Transverse colon (tissue), 4 donors: ENCODE measurements at regions not wholly inside any gene's neighbourhood (a gene's known extent, or its start where the extent isn't known, plus 50 kb on each side); places are given as distances from the start of the nearest gene placed in this dataset.
"Not testable (repeated sequence)": the region's sequence is repeated elsewhere in the genome, so short reads cannot be mapped to it uniquely, and the experiment has no call there.

ENCODE experiments used
- DNase-seq: peaks from one replicate; pipeline ENCODE4 v3.0.0-alpha.2; 2019
- H3K27ac ChIP-seq, 4 donors: fragments of 200-600 bp; sonication (generic); 2 replicates each; pipeline ENCODE4 v1.5.1; 2016 to 2018; ENCODE audit warnings: inconsistent platforms in 4 of 4
- H3K27me3 ChIP-seq: fragments of 200-600 bp; sonication (generic); 2 replicates; pipeline ENCODE4 v1.5.1; 2017; ENCODE audit warnings: inconsistent platforms
- H3K36me3 ChIP-seq, 4 donors: fragments of 200-600 bp; sonication (generic); 2 replicates each; pipeline ENCODE4 v1.5.1; 2017 to 2019; ENCODE audit warnings: inconsistent platforms in 4 of 4
- H3K4me1 ChIP-seq, 4 donors: fragments of 200-600 bp; sonication (generic); 2 replicates each; pipeline ENCODE4 v1.5.1; 2017 to 2020; ENCODE audit warnings: inconsistent platforms in 4 of 4
- H3K4me3 ChIP-seq, 4 donors: fragments of 200-600 bp; sonication (generic); 1 replicate in 1 of 4; 2 replicates in 3 of 4; pipeline versions ENCODE4 v1.5.1 to v1.6.1; 2017 to 2019; ENCODE audit warnings: inconsistent platforms in 4 of 4
- H3K9me3 ChIP-seq, 2 donors: fragments of 200-600 bp; sonication (generic); 2 replicates each; pipeline ENCODE4 v1.5.1; 2017 to 2019; ENCODE audit warnings: inconsistent platforms in 2 of 2
- CTCF ChIP-seq, 5 experiments: fragments of 200-600 bp in 3 of 5; fragments of 450-650 bp in 2 of 5; sonication (generic) in 3 of 5; IDR thresholded peaks; 1 replicate in 2 of 5; 2 replicates in 3 of 5; pipeline ENCODE4 v1.5.1; 2016 to 2017; ENCODE audit warnings: antibody characterized with exemption in 5 of 5, inconsistent platforms in 3 of 5, mild to moderate bottlenecking in 2 of 5, moderate library complexity in 1 of 5
- EP300 ChIP-seq: sonication (generic); formaldehyde crosslinking; IDR thresholded peaks from one replicate; pipeline ENCODE4 v1.6.1; 2017; ENCODE audit warnings: antibody characterized with exemption, low read depth
- POLR2A ChIP-seq: fragments of 450-650 bp; IDR thresholded peaks from one replicate; pipeline ENCODE4 v1.6.1; 2016; ENCODE audit warnings: antibody characterized with exemption, mild to moderate bottlenecking, moderate library complexity
- POLR2AphosphoS5 ChIP-seq, 3 donors: sonication (generic); formaldehyde crosslinking; IDR thresholded peaks; one replicate each; pipeline ENCODE4 v1.6.1; 2016; ENCODE audit warnings: antibody characterized with exemption in 3 of 3
- WGBS, 2 donors: methylation state at CpG; one replicate each; pipeline ENCODE4 v1.1.5; 2018; ENCODE audit warnings: low coverage in 1 of 2; 5-methylcytosine and 5-hydroxymethylcytosine counted together
- in situ Hi-C, 4 donors: fragments of 200-750 bp; cut with MboI; loops; one replicate each; pipeline versions ENCODE4 v1.15.0 to v1.15.1; 2017; ENCODE audit warnings: low sequenced_read_pairs in 3 of 4, low pct_ligation_motif_present in 1 of 4, low pct_unique_long_range_greater_than_20kb in 1 of 4
- intact Hi-C: fragments of 100-400 bp; cut with DNase I; formaldehyde crosslinking; loops from one replicate; pipeline ENCODE4 v1.15.1; 2023; ENCODE audit warnings: low total_unique reads

GRCh38 chr6:51318674-51319073 is 500.0 kb downstream of the TFAP2B start:
- no peak for DNase-seq
- in situ Hi-C loops (no loop called here), intact Hi-C loops (no loop called here)
- Histone ChIP-seq H3K4me3 (no peak overlapping the region), H3K27ac (no peak overlapping the region), H3K4me1 (no peaks in the 10 kb centered on the region), H3K36me3 (no peaks in the 10 kb centered on the region), H3K27me3 (no peaks in the 10 kb centered on the region), H3K9me3 (no peaks in the 10 kb centered on the region)
- TF ChIP-seq EP300 = no peak
- TF ChIP-seq POLR2A = no peak
- TF ChIP-seq CTCF (IDR thresholded peaks at IDR 0.05) = no peak
- no peak for TF ChIP-seq POLR2AphosphoS5 (IDR thresholded peaks at IDR 0.05)
- WGBS, 2 donors = 49 to 70% methylated on average over 5 of the region's 5 CpGs

- H3K36me3 ChIP-seq, H3K9me3 ChIP-seq, H3K27ac ChIP-seq, H3K4me3 ChIP-seq, H3K27me3 ChIP-seq, DNase-seq, intact Hi-C loops, in situ Hi-C loops, H3K4me1 ChIP-seq: not testable (repeated sequence)
- 80 to 93% methylated on average over 1 to 3 of the region's 3 CpGs for WGBS, 2 donors
Observed at GRCh38 chr6:51321477-51321876, 502.8 kb downstream of the TFAP2B start.

GRCh38 chr6:51322505-51322904 is 503.8 kb downstream of the TFAP2B start:
- intact Hi-C loops = no loop called here

GRCh38 chr6:51323056-51323455 is 504.4 kb downstream of the TFAP2B start:
- intact Hi-C loops = no loop called here
- H3K27ac ChIP-seq = no peak overlapping the region
- TF ChIP-seq POLR2AphosphoS5 (IDR thresholded peaks at IDR 0.05) (no peak), CTCF (IDR thresholded peaks at IDR 0.05) (no peak), POLR2A (no peak), EP300 (no peak)
- H3K9me3 ChIP-seq = no peaks in the 10 kb centered on the region
- no peaks in the 10 kb centered on the region for H3K4me1 ChIP-seq
- in situ Hi-C loops = no loop called here
- WGBS, 2 donors = 17 to 75% methylated on average over 1 of the region's 1 CpG
- no peaks in the 10 kb centered on the region for H3K36me3 ChIP-seq
- no peak for DNase-seq
- no peaks in the 10 kb centered on the region for H3K27me3 ChIP-seq
- no peak overlapping the region for H3K4me3 ChIP-seq

More at GRCh38 chr6:51322505-51322904, 503.8 kb downstream of the TFAP2B start:
- no peak for DNase-seq
- H3K9me3 ChIP-seq = no peaks in the 10 kb centered on the region
- no peaks in the 10 kb centered on the region for H3K36me3 ChIP-seq
- no peak for TF ChIP-seq EP300
- no peak for TF ChIP-seq CTCF (IDR thresholded peaks at IDR 0.05)
- TF ChIP-seq POLR2AphosphoS5 (IDR thresholded peaks at IDR 0.05) = no peak
- TF ChIP-seq POLR2A = no peak
- no peaks in the 10 kb centered on the region for H3K27me3 ChIP-seq
- H3K4me1 ChIP-seq = no peaks in the 10 kb centered on the region
- in situ Hi-C loops = no loop called here
- H3K27ac ChIP-seq = no peak overlapping the region
- H3K4me3 ChIP-seq = no peak overlapping the region

- no peak for DNase-seq
- Histone ChIP-seq H3K27me3 (no peaks in the 10 kb centered on the region), H3K4me3 (no peak overlapping the region), H3K36me3 (no peaks in the 10 kb centered on the region), H3K27ac (no peak overlapping the region), H3K9me3 (no peaks in the 10 kb centered on the region), H3K4me1 (no peaks in the 10 kb centered on the region)
- in situ Hi-C loops = no loop called here
- 94% methylated on average over 1 of the region's 1 CpG; no CpG with 5 or more reads in 1 of the 2 donors for WGBS, 2 donors
- intact Hi-C loops = no loop called here
- no peak for TF ChIP-seq EP300
- no peak for TF ChIP-seq CTCF (IDR thresholded peaks at IDR 0.05)
- TF ChIP-seq POLR2A = no peak
- TF ChIP-seq POLR2AphosphoS5 (IDR thresholded peaks at IDR 0.05) = no peak
Observed at GRCh38 chr6:51330971-51331370, 512.3 kb downstream of the TFAP2B start.
